ENCODE measurements at regions not wholly inside any gene's neighbourhood (a gene's known extent, or its start where the extent isn't known, plus 50 kb on each side); places are given as distances from the start of the nearest gene placed in this dataset.
"Not testable (repeated sequence)": the region's sequence is repeated elsewhere in the genome, so short reads cannot be mapped to it uniquely, and the experiment has no call there.

GRCh38 chr14:81771651-81772275 lies 238.1 kb upstream of the SEL1L start:
- no peak for DNase-seq (ENCODE audit: low read depth)
- no peak for TF ChIP-seq CTCF (IDR thresholded peaks at IDR 0.05; ENCODE audit: insufficient read depth, low read length, severe bottlenecking)
- FAIRE-seq: no peak
- Histone ChIP-seq H3K27me3 (ENCODE audit: control insufficient read depth, insufficient read depth, low read length) (no peaks in the 10 kb centered on the region), H3K36me3 (ENCODE audit: control insufficient read depth, insufficient read depth, low read length) (no peaks in the 10 kb centered on the region), H3K4me3 (ENCODE audit: low read depth, low read length) (no peak overlapping the region)

GRCh38 chr14:81772381-81772780 lies 238.7 kb upstream of the SEL1L start:
- no peak for TF ChIP-seq CTCF (IDR thresholded peaks at IDR 0.05; ENCODE audit: insufficient read depth, low read length, severe bottlenecking)
- DNase-seq (ENCODE audit: low read depth) (no peak), FAIRE-seq (no peak)
- no peak overlapping the region for H3K4me3 ChIP-seq (ENCODE audit: low read depth, low read length)
- no peaks in the 10 kb centered on the region for H3K27me3 ChIP-seq (ENCODE audit: control insufficient read depth, insufficient read depth, low read length)
- no peaks in the 10 kb centered on the region for H3K36me3 ChIP-seq (ENCODE audit: control insufficient read depth, insufficient read depth, low read length)

DNA sequence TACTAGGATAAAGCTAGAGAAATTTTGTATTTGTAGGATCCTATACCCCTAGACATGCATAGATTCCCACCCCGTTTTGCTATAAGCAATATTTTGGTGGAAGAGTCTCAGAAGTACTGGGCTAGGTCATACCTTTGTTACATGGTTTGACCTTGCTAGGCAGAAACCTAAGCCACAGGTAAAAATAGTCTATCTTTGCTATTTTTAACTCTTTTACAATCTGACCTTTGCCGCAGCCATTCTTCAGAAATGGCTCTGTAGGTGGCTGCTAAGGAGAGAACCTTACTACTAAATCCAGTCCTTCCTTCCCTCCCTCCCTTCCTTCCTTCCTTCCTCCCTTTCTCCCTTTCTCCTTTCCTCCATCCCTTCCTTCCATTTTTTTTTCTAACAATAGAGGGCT lies 242.9 kb upstream of the SEL1L start:
- FAIRE-seq (no peak), DNase-seq (ENCODE audit: low read depth) (no peak)
- H3K27me3 ChIP-seq (ENCODE audit: control insufficient read depth, insufficient read depth, low read length): no peaks in the 10 kb centered on the region
- H3K4me3 ChIP-seq (ENCODE audit: low read depth, low read length): no peak overlapping the region
- TF ChIP-seq CTCF (IDR thresholded peaks at IDR 0.05; ENCODE audit: insufficient read depth, low read length, severe bottlenecking): no peak
- no peaks in the 10 kb centered on the region for H3K36me3 ChIP-seq (ENCODE audit: control insufficient read depth, insufficient read depth, low read length)

GRCh38 chr14:81781798-81782197 lies 248.1 kb upstream of the SEL1L start:
- not testable (repeated sequence) for H3K36me3 ChIP-seq (ENCODE audit: control insufficient read depth, insufficient read depth, low read length); FAIRE-seq; H3K27me3 ChIP-seq (ENCODE audit: control insufficient read depth, insufficient read depth, low read length); DNase-seq (ENCODE audit: low read depth); H3K4me3 ChIP-seq (ENCODE audit: low read depth, low read length)

GRCh38 chr14:81784084-81784483 lies 250.4 kb upstream of the SEL1L start:
- Histone ChIP-seq H3K36me3 (ENCODE audit: control insufficient read depth, insufficient read depth, low read length) (no peaks in the 10 kb centered on the region), H3K4me3 (ENCODE audit: low read depth, low read length) (no peak overlapping the region), H3K27me3 (ENCODE audit: control insufficient read depth, insufficient read depth, low read length) (no peaks in the 10 kb centered on the region)
- no peak for FAIRE-seq
- no peak for DNase-seq (ENCODE audit: low read depth)
- TF ChIP-seq CTCF (IDR thresholded peaks at IDR 0.05; ENCODE audit: insufficient read depth, low read length, severe bottlenecking): no peak

DNA sequence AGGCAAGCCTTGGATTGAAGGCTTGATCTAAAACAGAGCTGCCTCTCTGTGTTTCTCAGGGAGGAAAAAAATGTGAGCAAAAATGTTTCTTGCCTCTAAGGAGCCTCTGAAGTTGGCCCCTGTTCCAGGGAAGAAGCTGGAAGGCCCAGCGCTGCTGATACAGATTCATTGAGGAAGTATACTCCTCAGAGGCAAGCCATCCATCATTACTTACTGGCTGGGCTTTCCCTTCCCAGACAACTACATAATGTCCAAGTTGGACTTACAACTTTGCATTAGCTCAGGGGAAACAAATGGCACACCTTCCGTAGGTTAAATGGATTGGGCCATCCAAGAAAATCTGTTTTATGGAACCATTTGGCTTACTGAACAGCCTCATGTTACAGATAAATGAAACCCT lies 263.7 kb upstream of the SEL1L start:
- FAIRE-seq (no peak), DNase-seq (ENCODE audit: low read depth) (no peak)
- Histone ChIP-seq H3K36me3 (ENCODE audit: control insufficient read depth, insufficient read depth, low read length) (no peaks in the 10 kb centered on the region), H3K4me3 (ENCODE audit: low read depth, low read length) (no peak overlapping the region), H3K27me3 (ENCODE audit: control insufficient read depth, insufficient read depth, low read length) (no peaks in the 10 kb centered on the region)
- TF ChIP-seq CTCF (IDR thresholded peaks at IDR 0.05; ENCODE audit: insufficient read depth, low read length, severe bottlenecking): no peak
